CD4-positive, alpha-beta memory T cell (primary cell): ENCODE measurements at regions not wholly inside any gene's neighbourhood (a gene's known extent, or its start where the extent isn't known, plus 50 kb on each side); places are given as distances from the start of the nearest gene placed in this dataset.
A peak's percentile ranks its signal among the peaks of the same experiment; 100 is the strongest.

Source experiments
- CTCF ChIA-PET: fragments of 350-600 bp; sonication (Branson Sonifier 250); formaldehyde crosslinking; loops from one replicate; lab custom pipeline; 2021; ENCODE audit warnings: inconsistent platforms; ENCODE audit not compliant: partially characterized antibody; lab: Charles Lee
- POLR2A ChIA-PET: fragments of 350-600 bp; sonication (Branson Sonifier 250); formaldehyde crosslinking; loops from one replicate; lab custom pipeline; 2021; ENCODE audit not compliant: partially characterized antibody; lab: Charles Lee
- DNase-seq, 5 donors: peaks; one replicate each; pipeline versions ENCODE4 v3.0.0 to v3.0.0-alpha.2; 2020 to 2022; ENCODE audit warnings: mixed read lengths in 1 of 5
- H3K27ac ChIP-seq: one replicate; pipeline ENCODE4 v1.7.0; 2013; ENCODE audit warnings: low read depth, low read length
- H3K27me3 ChIP-seq: 2 replicates; pipeline ENCODE4 v1.7.0; 2013; ENCODE audit warnings: mild to moderate bottlenecking, low read length, moderate library complexity; ENCODE audit not compliant: insufficient read depth
- H3K36me3 ChIP-seq: 2 replicates; pipeline ENCODE4 v1.7.0; 2013; ENCODE audit warnings: mild to moderate bottlenecking, low read length, moderate library complexity; ENCODE audit not compliant: insufficient read depth
- H3K4me1 ChIP-seq: 2 replicates; pipeline ENCODE4 v1.7.0; 2013; ENCODE audit warnings: mild to moderate bottlenecking, low read length, moderate library complexity; ENCODE audit not compliant: insufficient read depth
- H3K4me3 ChIP-seq, 2 donors: one replicate each; pipeline ENCODE4 v1.7.0; 2013; ENCODE audit warnings: low read length in 2 of 2, mild to moderate bottlenecking in 1 of 2
- H3K9me3 ChIP-seq, 2 donors: one replicate each; pipeline ENCODE4 v1.7.0; 2013; ENCODE audit warnings: low read length in 2 of 2, control low read depth in 1 of 2; ENCODE audit not compliant: control insufficient read depth in 1 of 2
- H3K27ac Mint-ChIP-seq, 7 donors: one replicate each; pipeline ENCODE4 v1.8.0; 2020 to 2021; ENCODE audit warnings: mixed read lengths in 7 of 7, mild to moderate bottlenecking in 6 of 7, inconsistent platforms in 3 of 7, moderate library complexity in 3 of 7
- H3K27me3 Mint-ChIP-seq, 2 donors: one replicate each; pipeline ENCODE4 v1.8.0; 2020 to 2021; ENCODE audit warnings: mixed read lengths in 2 of 2
- H3K36me3 Mint-ChIP-seq, 2 donors: one replicate each; pipeline ENCODE4 v1.8.0; 2020 to 2021; ENCODE audit warnings: mixed read lengths in 2 of 2, inconsistent platforms in 1 of 2, mild to moderate bottlenecking in 1 of 2
- H3K4me1 Mint-ChIP-seq, 4 donors: one replicate each; pipeline ENCODE4 v1.8.0; 2020 to 2021; ENCODE audit warnings: mixed read lengths in 4 of 4, mild to moderate bottlenecking in 1 of 4
- H3K4me3 Mint-ChIP-seq, 8 donors: one replicate each; pipeline ENCODE4 v1.8.0; 2020 to 2021; ENCODE audit warnings: mixed read lengths in 8 of 8, mild to moderate bottlenecking in 7 of 8, moderate library complexity in 6 of 8, inconsistent platforms in 3 of 8
- H3K9me3 Mint-ChIP-seq, 8 donors: one replicate each; pipeline ENCODE4 v1.8.0; 2020 to 2021; ENCODE audit warnings: mixed read lengths in 8 of 8, mild to moderate bottlenecking in 5 of 8, inconsistent platforms in 3 of 8, moderate library complexity in 1 of 8
- intact Hi-C: fragments of 100-400 bp; cut with micrococcal nuclease; formaldehyde crosslinking; loops from one replicate; pipeline ENCODE4 v1.15.1; 2023

DNA sequence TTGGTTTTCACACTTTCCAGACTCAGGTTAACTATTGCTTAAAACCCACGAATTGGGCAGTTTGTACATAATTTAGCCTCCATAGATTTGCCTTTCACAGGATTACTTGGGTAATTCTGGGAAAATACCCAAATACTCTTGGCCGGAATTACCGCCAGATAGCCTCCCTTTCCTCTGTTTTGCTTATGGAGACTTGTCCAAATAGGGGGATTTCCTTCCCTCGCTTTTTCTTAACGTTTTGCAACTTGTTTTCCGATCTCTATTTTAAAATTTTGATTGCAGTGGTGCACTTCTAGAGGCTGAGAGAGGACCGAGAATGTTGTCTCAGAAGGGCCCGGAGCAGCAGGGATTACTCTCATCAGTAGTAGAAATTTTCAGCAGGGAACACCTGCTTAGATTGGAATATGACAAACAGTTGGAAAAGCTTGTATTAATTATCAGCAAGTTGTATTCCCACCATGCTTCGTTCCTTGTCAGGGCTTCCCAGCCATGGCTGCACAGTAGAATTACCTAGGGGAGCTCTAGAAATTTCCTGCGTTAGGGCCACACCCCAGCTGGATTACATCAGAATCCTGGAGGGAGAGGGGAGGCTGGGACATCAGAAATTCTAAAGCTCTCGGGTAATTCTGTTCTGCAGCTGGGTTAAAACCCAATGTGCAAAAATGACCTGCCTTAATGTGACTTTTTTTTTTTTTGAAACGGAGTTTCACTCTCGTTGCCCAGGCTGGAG lies 329.1 kb downstream of the SH3GL2 start:
- intact Hi-C loops, result no loop called here
- Histone ChIP-seq H3K36me3 (no peaks in the 10 kb centered on the region), H3K27ac (no peak overlapping the region), H3K4me1 (no peaks in the 10 kb centered on the region), H3K9me3 (no peaks in the 10 kb centered on the region), H3K4me3 (no peak overlapping the region), H3K27me3 (no peaks in the 10 kb centered on the region)
- no peak overlapping the region for H3K4me3 Mint-ChIP-seq
- peaks cover 0 to 6% of the 10 kb centered on the region in 2 donors for H3K27me3 Mint-ChIP-seq
- peak overlapping the region in 1 of 7 donors; percentile 3 for H3K27ac Mint-ChIP-seq
- CTCF ChIA-PET, result no interaction called here
- POLR2A ChIA-PET, result no interaction called here
- DNase-seq, result no peak
- no peaks in the 10 kb centered on the region for H3K4me1 Mint-ChIP-seq
- no peaks in the 10 kb centered on the region for H3K36me3 Mint-ChIP-seq
- H3K9me3 Mint-ChIP-seq, result peaks cover 0 to 11% (median 2%) of the 10 kb centered on the region in 8 donors

DNA sequence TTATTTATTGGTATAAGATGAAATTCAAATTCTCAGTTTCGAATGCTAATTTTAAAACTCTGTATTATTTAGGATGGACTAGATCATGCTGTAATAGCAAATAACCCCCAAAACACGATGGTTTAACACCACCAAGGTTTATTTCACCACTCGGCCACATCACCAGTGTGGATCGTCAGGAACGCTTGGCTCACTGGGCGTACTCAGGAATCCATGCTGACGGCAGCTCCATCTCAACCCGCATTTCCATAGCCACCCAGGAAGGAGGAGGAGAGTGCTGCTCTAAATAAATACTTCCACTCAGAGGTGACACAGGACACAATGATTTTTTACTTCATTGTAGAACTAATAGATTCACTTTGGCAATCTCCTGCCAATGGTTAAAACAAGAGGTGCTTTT lies 347.4 kb downstream of the SH3GL2 start:
- Mint-ChIP-seq H3K27ac (no peak overlapping the region), H3K27me3 (no peaks in the 10 kb centered on the region), H3K9me3 (peaks cover 0 to 5% (median 2%) of the 10 kb centered on the region in 8 donors), H3K4me3 (no peak overlapping the region), H3K4me1 (no peaks in the 10 kb centered on the region), H3K36me3 (no peaks in the 10 kb centered on the region)
- H3K27me3 ChIP-seq, result no peaks in the 10 kb centered on the region
- no peak overlapping the region for H3K4me3 ChIP-seq
- no peaks in the 10 kb centered on the region for H3K9me3 ChIP-seq
- H3K36me3 ChIP-seq, result no peaks in the 10 kb centered on the region
- DNase-seq, result no peak
- intact Hi-C loops, result no loop called here
- H3K27ac ChIP-seq, result no peak overlapping the region
- POLR2A ChIA-PET, result no interaction called here
- H3K4me1 ChIP-seq, result no peaks in the 10 kb centered on the region
- CTCF ChIA-PET, result no interaction called here

DNA sequence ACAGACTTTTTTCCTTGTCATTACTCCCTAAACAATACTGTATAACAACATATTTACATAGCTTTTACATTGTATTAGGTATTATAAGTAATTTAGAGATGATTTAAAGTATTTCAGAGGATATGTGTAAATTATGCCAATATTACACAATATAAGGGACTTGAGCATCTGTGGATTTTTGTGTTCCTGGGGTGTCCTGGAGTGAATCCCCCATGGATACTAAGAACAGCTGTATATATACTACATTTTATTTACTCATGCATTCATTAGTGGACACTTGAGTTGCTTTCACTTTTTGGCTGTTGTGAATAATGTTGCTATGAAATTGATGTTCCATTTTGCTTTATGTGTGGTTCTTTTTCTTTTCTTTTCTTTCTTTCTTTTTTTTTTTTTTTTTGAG lies 348.8 kb downstream of the SH3GL2 start:
- Mint-ChIP-seq H3K27me3 (no peaks in the 10 kb centered on the region), H3K9me3 (peaks cover 0 to 5% (median 3%) of the 10 kb centered on the region in 8 donors), H3K27ac (no peak overlapping the region), H3K4me1 (no peaks in the 10 kb centered on the region), H3K4me3 (no peak overlapping the region), H3K36me3 (no peaks in the 10 kb centered on the region)
- POLR2A ChIA-PET, result no interaction called here
- H3K4me3 ChIP-seq, result no peak overlapping the region
- no peaks in the 10 kb centered on the region for H3K36me3 ChIP-seq
- DNase-seq, result no peak
- CTCF ChIA-PET, result no interaction called here
- H3K4me1 ChIP-seq, result no peaks in the 10 kb centered on the region
- intact Hi-C loops, result no loop called here
- H3K27ac ChIP-seq, result no peak overlapping the region
- no peaks in the 10 kb centered on the region for H3K27me3 ChIP-seq
- no peaks in the 10 kb centered on the region for H3K9me3 ChIP-seq

DNA sequence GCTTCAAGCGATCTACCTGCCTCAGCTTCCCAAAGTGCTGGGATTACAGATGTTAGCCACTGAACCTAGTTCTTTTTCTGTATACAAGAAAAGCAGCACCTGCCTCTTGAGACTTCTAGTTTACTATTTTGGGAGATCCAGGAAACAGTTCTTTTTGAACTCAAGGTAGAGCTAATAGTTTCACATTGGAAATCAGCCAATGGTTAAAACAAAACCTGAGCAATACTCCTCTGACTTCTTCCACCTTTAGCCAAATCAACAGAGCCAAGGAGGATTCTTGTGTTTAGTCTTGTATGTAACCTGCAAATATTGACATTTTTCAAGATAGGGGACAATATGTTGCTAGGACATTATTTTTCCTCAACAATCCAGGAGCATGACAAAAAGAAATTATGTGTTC lies 349.4 kb downstream of the SH3GL2 start:
- Mint-ChIP-seq H3K9me3 (peaks cover 0 to 4% (median 2%) of the 10 kb centered on the region in 8 donors), H3K36me3 (no peaks in the 10 kb centered on the region), H3K4me1 (no peaks in the 10 kb centered on the region), H3K27ac (no peak overlapping the region), H3K4me3 (no peak overlapping the region), H3K27me3 (no peaks in the 10 kb centered on the region)
- ChIA-PET CTCF (no interaction called here), POLR2A (no interaction called here)
- Histone ChIP-seq H3K27me3 (no peaks in the 10 kb centered on the region), H3K27ac (no peak overlapping the region), H3K9me3 (no peaks in the 10 kb centered on the region), H3K4me1 (no peaks in the 10 kb centered on the region), H3K36me3 (no peaks in the 10 kb centered on the region), H3K4me3 (no peak overlapping the region)
- no peak for DNase-seq
- intact Hi-C loops, result no loop called here

DNA sequence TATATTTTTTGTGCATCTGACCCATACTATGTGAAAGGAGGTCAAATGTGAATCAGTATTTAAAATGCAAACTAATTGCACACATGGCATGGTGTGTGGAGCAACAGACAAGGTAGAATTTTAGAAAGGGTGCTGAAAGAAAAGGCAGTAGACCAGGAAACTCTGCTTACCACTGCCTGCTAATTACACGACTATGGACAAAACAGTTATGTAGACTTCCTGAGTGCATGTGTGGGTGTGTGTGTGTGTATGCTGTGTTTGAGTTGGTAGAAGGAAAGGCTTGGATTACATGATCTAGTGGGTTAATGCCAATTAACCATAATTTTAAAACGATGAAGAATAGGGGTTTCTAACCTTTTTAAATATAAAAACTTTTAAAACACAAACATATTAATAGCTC lies 349.9 kb downstream of the SH3GL2 start:
- H3K27ac Mint-ChIP-seq, result no peak overlapping the region
- intact Hi-C loops, result no loop called here
- H3K9me3 ChIP-seq, result no peaks in the 10 kb centered on the region
- no peaks in the 10 kb centered on the region for H3K36me3 Mint-ChIP-seq
- no peak for DNase-seq
- POLR2A ChIA-PET, result no interaction called here
- H3K27me3 Mint-ChIP-seq, result no peaks in the 10 kb centered on the region
- CTCF ChIA-PET, result no interaction called here
- no peaks in the 10 kb centered on the region for H3K36me3 ChIP-seq
- no peak overlapping the region for H3K4me3 ChIP-seq
- peaks cover 0 to 3% (median 2%) of the 10 kb centered on the region in 8 donors for H3K9me3 Mint-ChIP-seq
- H3K27ac ChIP-seq, result no peak overlapping the region
- no peaks in the 10 kb centered on the region for H3K4me1 Mint-ChIP-seq
- H3K4me1 ChIP-seq, result no peaks in the 10 kb centered on the region
- H3K4me3 Mint-ChIP-seq, result no peak overlapping the region
- H3K27me3 ChIP-seq, result no peaks in the 10 kb centered on the region

DNA sequence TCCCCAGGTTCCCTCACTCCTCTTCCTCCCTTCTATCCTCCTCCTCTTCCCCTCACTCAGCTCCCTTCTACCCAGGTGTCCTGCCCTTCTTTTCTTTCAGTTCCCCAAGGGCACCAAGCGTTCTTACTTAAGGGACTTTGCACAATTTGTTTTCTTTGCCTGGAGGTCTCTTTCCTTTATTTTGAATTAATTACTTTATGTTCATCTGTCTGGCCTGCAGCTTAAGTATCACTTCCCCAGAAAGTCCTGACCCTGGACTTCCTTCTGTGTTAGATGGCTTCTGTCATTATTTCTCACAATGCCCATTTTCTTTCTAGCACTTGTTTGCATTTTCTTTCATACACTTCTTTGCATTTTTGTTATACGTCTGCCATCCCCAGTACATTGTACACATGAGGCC lies 350.6 kb downstream of the SH3GL2 start:
- H3K27ac Mint-ChIP-seq, result peak overlapping the region in 1 of 7 donors; percentile 0

DNA sequence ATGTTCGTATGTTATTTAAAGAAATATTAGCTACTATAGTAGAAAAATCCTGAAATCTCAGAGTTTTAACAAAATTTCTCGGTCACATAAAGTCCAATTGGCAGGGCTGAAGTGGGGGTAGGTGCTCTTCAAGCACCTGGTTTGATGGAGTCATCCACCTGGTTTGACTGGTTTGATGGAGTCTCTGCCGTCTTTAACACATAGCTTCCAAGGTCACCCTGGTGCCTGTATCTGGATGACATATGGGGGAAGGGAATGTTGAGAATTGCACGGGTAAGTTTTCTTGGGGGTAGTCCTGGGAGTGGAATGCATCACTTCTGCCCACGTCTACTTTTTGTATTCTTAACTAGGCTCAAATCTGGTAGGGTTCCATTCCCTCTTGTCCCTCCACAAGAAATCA lies 351.2 kb downstream of the SH3GL2 start:
- Mint-ChIP-seq H3K27ac (no peak overlapping the region), H3K36me3 (no peaks in the 10 kb centered on the region), H3K27me3 (no peaks in the 10 kb centered on the region), H3K4me3 (no peak overlapping the region), H3K4me1 (no peaks in the 10 kb centered on the region), H3K9me3 (peaks cover 0 to 3% (median 2%) of the 10 kb centered on the region in 8 donors)
- Histone ChIP-seq H3K4me3 (no peak overlapping the region), H3K27ac (no peak overlapping the region), H3K9me3 (no peaks in the 10 kb centered on the region), H3K27me3 (no peaks in the 10 kb centered on the region), H3K4me1 (no peaks in the 10 kb centered on the region), H3K36me3 (no peaks in the 10 kb centered on the region)
- no peak for DNase-seq
- intact Hi-C loops, result no loop called here
- CTCF ChIA-PET, result interaction anchor here (1.3 kb wide), 1 partner anchor 23 kb away, joined by 3 read pairs; no protein-coding TSS in a partner anchor
- POLR2A ChIA-PET, result no interaction called here

More for the DNA sequence above, 350.6 kb downstream of the SH3GL2 start:
- H3K36me3 ChIP-seq, result no peaks in the 10 kb centered on the region
- no peak overlapping the region for H3K27ac ChIP-seq
- H3K27me3 Mint-ChIP-seq, result no peaks in the 10 kb centered on the region
- no peaks in the 10 kb centered on the region for H3K9me3 ChIP-seq
- H3K36me3 Mint-ChIP-seq, result no peaks in the 10 kb centered on the region
- ChIA-PET CTCF (interaction anchor here (1.3 kb wide), 1 partner anchor 24 kb away, joined by 3 read pairs; no protein-coding TSS in a partner anchor), POLR2A (no interaction called here)
- intact Hi-C loops, result no loop called here
- H3K4me3 ChIP-seq, result no peak overlapping the region
- H3K4me1 ChIP-seq, result no peaks in the 10 kb centered on the region
- H3K4me1 Mint-ChIP-seq, result no peaks in the 10 kb centered on the region
- no peaks in the 10 kb centered on the region for H3K27me3 ChIP-seq
- no peak for DNase-seq
- H3K9me3 Mint-ChIP-seq, result peaks cover 0 to 3% (median 2%) of the 10 kb centered on the region in 8 donors
- H3K4me3 Mint-ChIP-seq, result no peak overlapping the region
